HG03108 (cell line): ENCODE measurements at regions not wholly inside any gene's neighbourhood (a gene's known extent, or its start where the extent isn't known, plus 50 kb on each side); places are given as distances from the start of the nearest gene placed in this dataset.

Experiments used
- ATAC-seq: cut with Tn5 transposase; IDR thresholded peaks from one replicate; pipeline ENCODE4 v1.9.1; 2021; ENCODE audit warnings: moderate library complexity; ENCODE audit not compliant: unreplicated experiment

DNA sequence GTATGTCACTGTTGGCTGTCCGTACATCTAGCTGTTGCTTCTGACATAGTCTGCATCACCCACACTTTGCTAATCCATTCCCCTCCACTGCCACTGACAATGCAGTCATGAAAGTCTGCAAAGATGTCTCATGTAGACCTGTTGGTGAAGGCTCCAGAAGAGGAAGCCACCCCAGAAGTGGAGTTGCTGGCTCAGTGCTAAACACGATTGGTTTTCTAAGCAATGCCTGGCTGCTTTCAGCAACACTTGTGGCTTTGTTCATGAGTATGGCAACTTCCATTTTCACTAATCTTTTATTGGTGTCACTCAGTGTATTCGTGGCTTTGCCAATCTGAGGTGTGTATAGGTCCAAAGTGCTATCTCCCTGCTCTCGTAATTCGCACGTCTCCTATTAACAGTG is 288.1 kb downstream of the GADD45G start:
- no peak for ATAC-seq

DNA sequence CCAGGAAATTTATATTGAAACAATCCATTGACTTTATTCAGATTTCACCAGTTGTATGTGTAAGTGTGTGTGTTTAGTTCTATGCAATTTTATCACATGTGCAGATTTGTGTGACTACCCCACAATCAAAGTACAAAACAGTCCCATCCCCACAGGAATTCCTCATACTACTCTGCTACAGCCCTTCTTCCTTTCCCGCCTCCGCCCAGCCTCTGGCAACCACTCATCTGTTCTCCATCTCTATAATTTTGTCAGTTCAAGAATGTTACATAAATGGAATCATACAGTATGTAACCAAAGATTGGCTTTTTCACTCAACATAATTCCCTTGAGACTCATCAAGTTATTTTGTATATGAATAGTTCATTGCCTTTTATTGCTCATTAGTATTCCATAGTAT is 289.1 kb downstream of the GADD45G start:
- no peak for ATAC-seq

DNA sequence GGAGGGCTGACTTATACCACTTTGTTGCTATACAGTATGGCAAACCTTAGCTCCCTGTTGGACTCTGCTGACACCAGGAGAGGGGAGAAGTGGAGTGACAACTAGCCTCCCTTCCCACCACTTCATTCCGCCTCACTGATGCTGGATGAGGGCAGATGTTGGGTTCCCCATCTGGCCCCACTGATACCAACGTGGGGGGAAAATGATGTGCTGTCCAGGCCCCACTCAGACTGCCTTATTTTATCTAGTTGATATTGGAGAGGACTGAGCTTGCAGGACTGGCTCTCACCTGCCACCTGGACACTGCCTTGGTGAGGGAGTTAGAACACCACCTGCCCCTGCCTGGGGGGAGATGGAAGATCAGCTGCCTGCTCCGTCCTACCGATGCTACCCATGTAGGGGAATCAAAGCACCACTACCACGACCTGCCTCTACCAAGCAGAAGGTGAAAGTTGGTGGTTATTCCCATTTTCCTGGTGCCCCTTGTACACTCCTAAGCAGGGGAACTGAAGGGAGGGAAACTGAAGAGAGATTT is 292.1 kb downstream of the GADD45G start:
- ATAC-seq = no peak

DNA sequence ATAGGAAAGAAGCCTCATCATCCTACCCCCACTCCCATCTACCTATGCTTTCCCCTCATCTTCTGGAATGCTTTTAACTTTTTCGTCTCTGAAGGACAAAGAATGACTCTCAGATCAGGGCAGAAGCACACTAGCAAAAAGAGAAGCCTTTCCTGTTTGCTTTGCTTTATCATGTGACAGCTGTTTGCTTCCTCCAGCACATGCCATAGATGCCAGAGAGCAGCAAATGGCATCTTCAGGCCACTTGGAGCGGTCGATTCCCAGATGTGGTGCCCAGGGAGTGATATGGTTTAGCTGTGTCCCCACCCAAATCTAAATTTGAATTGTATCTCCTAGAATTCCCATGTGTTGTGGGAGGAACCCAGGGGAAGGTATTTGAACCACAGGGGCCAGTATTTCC is 294.8 kb downstream of the GADD45G start:
- no peak for ATAC-seq

DNA sequence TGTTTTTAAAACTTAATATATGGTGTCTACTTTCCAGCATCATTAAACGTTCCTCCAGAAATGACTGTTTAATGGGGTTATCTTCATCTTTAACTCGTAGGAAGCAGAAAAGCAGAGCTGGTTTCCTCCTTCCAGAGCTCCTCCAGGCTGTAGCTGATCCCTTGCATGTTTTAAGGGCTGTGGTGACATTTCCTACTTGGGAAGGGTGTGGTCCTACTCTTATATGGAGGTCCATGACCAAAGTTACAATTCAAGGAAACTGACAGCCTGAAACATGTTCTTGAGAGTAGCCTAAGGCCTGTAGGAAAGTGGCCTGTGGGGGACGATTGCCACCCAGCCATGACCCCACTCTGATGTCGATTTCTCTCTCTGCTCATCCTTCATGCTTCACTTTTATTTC is 297.1 kb downstream of the GADD45G start:
- ATAC-seq = no peak

DNA sequence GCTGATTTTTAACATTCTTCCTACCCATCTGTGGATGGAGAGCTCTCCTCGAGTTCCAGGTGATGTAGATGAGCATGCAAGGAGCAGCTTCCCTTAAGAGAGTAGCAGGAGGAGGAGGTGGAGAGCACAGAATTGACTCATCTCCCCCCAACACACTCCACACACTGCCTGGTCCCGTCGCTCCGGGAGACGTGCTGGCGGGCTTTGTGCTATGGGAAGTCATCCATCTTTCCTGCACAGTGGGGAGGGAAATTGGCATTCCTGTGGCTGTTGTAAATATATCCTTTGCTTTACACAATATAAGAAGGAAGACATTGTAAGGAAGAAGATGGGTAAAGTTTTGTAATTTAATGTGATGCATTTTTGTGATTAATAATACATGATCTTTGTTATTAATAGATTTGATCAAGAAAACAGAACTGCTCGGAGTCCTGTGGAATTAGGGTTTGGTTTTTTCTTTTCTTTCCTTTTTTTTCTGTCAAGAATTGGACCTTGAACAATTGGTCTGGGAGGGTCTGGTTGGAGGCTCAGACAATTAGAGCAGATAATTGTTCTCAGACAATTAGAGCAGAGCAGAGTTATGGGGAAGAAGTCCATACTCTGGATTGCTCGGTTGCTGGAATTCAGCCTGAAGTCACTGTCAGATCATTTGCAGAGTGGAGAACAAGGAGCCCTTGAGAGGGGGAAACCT is 297.8 kb downstream of the GADD45G start:
- no peak for ATAC-seq

DNA sequence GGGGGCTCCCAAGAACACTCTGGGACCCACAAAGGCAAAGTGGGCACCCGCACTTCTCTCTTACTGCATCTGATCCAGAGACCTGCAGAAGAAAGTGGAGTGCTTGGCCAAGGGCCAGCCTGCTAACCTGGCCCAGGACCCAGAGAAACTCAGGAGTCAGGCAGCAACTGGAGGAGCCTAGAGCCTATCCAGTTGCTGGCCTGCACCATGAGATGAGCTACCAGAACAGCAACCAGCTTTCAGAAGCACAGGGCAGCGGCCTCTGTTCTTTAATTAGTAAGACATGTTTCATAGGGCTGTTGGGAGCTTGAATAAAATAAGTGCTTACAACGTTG is 298.3 kb downstream of the GADD45G start:
- no peak for ATAC-seq

DNA sequence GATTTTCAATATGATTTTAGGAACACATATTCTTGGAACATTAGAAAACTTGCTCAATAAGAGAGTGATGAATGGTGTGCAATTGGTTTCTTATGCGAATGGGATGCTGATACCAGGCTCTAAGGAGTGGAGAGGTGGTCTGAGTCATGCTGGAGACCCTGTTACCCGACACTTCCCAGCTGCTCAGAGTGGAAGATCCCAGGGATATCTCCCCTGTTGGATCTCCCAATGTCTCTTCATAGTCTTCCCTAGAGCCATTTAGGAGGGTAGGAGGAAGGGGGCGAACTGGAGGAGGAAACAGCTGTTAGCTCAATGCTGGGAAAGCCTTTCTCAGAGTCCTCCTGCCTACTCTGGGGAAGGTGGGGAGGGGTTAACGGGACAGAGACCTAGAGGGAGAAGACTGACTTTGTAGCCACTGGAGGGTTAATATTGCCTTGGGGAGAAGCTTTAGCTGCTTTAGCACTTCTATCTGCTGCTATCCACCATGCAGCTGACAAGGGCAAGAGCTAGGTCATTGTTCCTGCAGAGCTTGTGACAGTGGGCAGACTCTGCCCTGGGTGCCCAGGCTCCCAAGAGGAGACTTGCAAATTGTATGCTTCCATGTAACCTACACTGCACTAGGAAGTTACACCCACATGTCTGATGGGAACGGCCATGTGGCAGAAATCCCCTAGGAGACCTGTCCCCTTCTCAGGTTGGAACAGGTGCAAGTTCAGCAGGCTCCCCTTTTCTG is 301.0 kb downstream of the GADD45G start:
- ATAC-seq = no peak

DNA sequence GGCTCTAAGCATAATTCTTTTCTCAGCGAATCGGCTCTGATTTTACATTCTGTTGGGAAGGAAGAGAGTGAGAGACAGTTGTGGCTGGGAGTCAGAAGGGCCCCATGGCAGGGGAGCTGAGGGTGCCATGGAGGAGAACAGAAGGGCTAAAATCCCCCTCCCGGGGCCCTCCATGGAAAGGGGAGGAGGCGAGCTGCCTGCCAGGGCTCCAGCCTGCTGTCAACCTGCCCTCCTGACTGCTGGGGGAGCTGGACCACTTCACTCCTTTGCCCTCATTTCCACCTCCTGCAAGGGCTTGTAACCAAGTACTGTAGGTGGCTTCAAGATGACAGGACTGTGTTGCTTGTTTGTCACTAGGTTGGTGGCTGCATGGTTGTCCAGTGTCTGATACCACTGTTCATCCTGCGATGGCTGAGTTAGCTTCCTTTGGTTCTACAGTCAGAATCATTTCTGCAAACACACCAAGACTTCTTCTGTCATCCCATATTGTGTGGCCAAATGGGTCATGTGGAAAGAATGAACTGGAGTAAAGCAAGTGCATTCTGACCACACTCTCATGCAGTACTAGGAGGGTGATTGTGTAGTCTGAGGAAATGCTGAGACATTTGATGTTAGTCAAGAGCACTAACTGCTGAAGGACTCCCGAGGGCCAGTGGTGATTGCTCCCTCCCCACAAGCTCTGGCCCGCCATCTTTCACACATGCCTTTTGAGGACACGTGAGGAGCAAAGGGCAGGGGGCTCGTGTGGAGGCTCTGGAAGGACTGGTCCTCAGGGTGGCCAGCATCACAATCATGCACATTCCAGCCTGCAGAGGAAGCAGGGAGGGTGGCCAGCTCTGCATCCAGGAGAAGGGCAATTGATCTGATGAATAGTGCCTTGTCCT is 307.2 kb downstream of the GADD45G start:
- ATAC-seq = no peak

DNA sequence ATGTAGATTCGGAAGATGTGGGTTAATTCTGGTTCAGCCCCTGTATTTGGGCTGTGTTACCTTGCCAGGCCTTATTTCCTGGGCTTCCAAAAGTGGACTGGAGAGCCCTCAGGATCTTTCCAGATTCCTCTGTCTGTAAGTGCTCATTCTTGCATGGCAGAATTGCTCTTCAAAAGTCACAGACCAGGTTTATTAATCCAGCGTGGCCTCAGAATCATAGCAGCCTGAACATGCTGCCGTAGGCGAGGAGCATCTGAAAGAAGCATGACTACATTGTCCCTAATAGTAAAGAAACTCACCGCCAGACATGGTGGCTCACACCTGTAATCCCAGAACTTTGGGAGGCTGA is 307.8 kb downstream of the GADD45G start:
- no peak for ATAC-seq

DNA sequence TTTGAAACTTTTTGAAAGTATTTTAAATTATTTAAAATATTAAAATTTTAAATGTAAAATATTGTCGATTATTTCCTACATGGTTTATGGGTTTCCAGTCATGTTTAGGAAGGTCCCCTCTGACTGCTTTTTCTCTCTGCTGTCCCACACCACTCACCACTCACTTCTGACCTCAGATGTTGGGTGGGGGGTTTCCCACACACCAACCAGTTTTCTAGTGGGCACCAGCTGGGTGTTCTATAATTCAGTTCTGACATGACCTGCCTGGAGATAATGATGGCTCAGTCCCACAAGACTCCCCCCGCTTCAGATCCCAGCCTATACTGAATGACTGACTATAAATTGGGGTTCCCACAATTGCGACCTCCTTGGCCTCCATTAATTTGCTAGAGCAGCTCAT is 310.4 kb downstream of the GADD45G start:
- no peak for ATAC-seq

DNA sequence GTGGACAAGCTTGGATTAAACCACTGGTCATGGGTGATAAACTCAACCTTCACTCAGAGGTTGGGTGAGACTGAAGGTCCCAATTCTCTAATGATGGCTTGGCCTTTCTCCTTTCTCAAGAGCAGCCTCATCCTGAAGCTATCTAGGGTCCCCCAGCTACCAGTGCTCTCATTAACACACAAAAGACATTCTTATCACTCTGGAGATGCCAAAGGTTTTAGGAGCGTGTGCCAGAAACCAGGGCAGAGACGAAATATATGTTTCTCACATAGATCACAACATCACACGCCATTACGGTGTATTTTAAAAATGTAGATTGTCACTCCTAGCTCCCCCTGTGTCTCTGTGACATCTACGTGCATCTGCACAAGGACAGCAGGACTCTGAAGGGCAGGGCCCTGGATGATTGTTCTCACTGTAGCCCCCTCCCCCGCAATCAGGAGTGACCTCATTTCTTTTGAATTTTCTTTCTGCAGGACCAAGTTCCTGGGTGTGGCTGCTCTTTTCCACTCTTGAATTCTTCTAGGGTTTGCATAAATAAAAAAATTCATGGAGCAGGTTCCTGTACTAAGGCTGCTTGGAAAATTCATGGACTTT is 311.3 kb downstream of the GADD45G start:
- ATAC-seq = no peak

DNA sequence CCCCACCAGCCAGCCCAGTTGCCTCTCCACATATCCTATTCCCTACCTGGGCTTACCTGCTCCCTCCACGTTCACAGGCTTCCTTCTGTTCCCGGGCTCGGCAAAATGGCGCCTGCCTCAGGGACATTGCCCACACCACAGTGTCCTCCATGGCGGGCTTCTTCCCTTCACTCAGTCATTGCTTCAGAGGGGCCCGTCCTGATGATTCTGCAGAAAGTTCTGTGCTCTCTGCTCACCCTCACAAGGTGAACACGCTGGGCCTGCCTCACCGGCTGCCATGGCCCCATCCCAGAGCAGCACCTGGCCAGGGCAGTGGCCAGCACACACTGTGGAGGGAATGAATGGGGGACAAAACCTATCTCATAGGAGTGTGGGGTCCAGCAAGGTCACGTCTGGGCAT is 313.0 kb downstream of the GADD45G start:
- no peak for ATAC-seq

DNA sequence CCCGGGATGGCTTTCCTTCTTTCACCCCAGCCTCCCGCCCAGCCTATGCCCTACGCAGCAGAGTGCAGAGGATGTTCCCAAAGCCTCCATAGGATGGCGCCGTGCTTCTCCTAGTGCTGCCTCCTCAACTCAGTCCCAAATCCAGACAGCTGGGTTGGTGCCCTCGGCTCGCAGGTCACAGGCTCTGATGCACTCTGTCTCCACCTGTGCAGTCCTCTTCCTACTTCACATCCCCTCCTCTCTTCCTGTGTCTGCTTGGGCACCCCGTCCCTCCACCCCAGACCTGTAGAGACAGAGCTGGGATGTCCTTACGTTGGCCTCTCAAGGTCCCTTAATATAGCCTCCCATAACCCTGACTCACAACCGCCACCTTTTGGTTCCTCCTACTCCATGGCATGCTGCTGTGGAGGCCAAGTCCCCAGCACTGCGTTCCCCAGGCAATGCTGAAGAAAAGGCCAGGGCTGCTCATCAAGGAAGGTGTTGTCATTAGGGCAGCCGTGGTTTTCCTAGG is 314.4 kb downstream of the GADD45G start:
- no peak for ATAC-seq

DNA sequence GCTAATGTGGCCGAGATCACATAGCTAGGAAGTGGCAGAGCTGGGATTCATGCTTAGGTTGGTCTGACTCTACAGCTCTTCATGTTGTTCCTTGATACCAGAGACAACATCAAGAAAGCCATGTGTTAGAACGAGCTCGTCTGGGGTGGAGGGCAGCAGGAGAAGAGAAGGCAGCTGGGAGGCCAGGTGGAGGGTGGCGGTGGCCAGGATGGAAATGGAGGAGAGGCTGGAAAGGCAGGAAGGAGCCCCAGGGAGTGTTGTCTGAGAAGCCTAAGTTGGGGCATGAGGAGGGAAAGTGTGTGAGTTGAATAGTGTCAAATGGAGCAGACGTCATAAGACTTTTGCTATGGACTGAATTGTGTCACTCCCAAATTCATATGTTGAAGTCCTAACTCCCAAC is 315.3 kb downstream of the GADD45G start:
- ATAC-seq = no peak

DNA sequence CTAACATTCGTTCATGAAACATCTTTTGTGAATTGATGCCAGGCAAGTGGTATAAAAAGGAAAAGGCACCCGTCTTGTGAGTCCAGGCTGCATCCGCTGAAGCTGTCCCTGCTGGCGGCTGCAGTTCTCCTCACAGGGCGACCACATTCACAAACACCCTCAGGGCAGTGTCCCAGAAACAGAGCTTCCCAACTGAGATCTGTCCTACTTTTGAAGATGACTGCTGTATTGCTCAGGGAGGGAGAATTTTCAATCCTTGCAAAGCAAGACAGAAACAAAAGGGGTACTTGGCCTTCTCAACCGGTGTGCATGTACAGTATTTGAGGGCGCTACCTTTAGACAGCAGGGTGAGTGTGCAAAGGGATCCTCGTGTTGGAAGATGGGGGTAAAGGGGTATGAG is 316.1 kb downstream of the GADD45G start:
- ATAC-seq = no peak

DNA sequence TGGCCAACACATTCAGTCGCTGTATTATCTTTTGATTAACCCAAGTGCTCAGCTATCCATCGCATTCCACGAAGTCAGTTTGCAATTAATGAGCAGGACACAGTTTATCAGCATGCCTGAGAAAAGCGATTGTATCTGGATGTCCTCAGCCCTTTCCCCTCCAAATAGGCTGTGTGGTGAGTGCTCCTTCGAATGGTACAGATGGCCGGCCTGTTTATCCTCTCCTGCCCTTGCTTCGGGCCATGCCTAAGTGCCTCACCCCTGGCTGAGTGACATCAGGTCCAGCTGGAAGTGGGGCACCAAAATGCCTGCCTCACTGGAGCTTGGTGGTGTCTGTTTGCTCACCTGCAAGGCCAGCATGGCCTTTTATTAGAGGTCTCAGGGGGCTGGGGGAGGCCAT is 317.3 kb downstream of the GADD45G start:
- ATAC-seq = no peak

DNA sequence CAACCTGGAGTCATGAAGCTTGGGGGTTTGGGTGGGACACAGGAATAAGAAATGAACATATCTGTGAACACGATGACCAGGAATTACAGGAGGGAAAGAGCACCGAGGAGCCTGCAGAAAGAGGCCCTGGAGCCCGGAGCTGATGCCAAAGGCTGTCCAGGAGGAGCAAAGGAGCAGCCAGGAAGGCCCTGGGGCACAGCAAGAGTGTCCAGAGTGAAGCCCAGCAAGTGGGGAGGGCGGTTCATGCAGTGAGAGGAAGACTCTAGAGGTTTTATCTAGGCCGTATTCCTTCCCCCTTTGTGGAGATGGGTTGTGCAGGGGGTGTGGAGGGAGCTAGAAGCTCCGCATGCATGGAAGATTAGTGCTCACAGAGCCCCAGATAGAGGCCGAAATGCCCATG is 318.4 kb downstream of the GADD45G start:
- no peak for ATAC-seq

DNA sequence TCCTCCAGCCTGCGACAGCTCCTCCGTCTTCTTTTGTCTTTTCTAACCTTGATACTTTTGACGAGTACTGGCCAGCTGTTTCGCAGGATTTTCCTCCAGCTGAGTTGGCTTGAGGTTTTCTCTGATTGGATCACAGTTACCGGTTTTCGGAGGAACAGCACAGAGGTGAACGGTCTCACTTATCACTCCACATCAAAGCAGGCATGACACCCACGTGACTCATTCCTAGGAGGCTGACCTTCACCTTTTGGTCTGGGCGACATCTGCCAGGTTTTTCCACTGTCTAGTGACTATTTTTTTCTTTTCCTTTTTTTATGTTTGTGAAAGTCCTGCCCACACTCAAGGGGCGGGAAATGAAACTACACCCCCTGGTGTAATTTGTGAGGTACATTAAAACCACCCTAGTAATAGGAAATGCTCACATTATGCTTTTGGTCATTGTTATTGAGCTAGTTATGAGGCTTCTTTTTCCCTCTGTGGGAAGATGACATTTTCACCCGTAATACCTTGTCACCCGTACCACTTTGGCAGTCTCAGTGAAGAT is 319.2 kb downstream of the GADD45G start:
- no peak for ATAC-seq

DNA sequence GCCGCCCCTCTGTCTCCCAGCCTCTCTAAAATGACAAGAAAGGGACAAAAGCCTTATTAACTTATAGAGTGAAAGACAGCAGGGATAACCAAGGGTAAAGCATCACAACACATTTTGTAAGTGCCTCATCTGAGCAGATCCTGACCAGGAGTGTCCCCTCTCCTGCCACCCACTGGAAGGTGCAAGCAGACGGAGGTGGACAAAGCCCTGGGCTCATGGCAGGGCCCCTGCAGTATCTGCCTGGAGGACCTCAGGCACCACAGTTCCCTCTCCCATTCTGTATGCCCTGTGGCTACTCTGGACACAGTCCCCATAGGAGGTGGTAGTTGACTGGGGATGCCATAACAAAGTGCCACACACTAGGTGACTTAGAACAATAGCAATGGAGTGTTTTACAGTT is 319.8 kb downstream of the GADD45G start:
- ATAC-seq = no peak

DNA sequence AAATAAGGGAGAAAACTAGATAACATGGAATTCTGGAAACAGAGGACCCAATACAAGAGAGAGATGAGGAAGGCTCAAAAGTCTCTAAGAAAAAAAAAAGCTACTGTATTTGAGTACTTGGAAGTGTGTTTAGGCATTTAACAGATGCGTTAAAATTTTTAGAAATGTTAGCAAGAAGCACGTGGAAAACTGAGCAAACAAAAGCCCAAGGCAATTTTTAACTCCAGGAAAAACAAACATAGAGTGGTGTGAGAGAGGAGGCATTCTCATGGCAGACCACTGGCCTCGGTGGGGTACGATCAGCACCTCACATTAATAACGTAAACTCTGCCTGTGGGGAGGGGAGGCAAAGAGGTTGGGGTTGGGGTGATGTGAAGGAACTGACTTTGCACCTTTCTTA is 321.4 kb downstream of the GADD45G start:
- no peak for ATAC-seq
